Endothelial cell of umbilical vein (primary cell): ENCODE measurements at regions not wholly inside any gene's neighbourhood (a gene's known extent, or its start where the extent isn't known, plus 50 kb on each side); places are given as distances from the start of the nearest gene placed in this dataset.

Experiments
- BruUV-seq: library from RNA; stranded (reverse); fragments of 400-500 nt; replicated peaks from 2 replicates; lab custom pipeline; 2021; lab: Mats Ljungman, UMichigan
- CTCF ChIA-PET: fragments of 300-600, 350-600 bp; sonication (Branson Sonifier 250); formaldehyde crosslinking; loops from one replicate; lab custom pipeline; 2021; ENCODE audit warnings: antibody characterized with exemption, inconsistent platforms; lab: Charles Lee
- POLR2A ChIA-PET: fragments of 300-600, 350-600 bp; sonication (Branson Sonifier 250); formaldehyde crosslinking; loops from one replicate; lab custom pipeline; 2021; ENCODE audit warnings: antibody characterized with exemption, inconsistent platforms; lab: Charles Lee
- DNase-seq: peaks from one replicate; pipeline ENCODE4 v3.0.0-alpha.2; 2011; ENCODE audit warnings: low read depth, low spot score
- FAIRE-seq: peaks from 2 replicates; lab custom pipeline; 2011; peaks lifted over from hg19 to GRCh38; lab: Jason Lieb, UNC
- H2AFZ ChIP-seq: 2 replicates; pipeline ENCODE4 v1.6.0; 2012; ENCODE audit warnings: low read depth, low read length, control low read depth, inconsistent platforms
- H3K27ac ChIP-seq: 2 replicates; pipeline ENCODE4 v1.5.1; 2011; ENCODE audit warnings: low read depth, mild to moderate bottlenecking, control low read depth, low read length, moderate library complexity; ENCODE audit not compliant: insufficient read depth
- H3K27me3 ChIP-seq, 2 experiments: 2 replicates each; pipeline versions ENCODE4 v1.6.0 to v1.6.1; 2011; ENCODE audit warnings: low read length in 2 of 2, mixed read lengths in 1 of 2; ENCODE audit not compliant: control insufficient read depth in 2 of 2, insufficient read depth in 2 of 2
- H3K36me3 ChIP-seq, 2 experiments: 2 replicates in 1 of 2; 3 replicates in 1 of 2; pipeline ENCODE4 v1.5.1; 2011; ENCODE audit warnings: low read length in 2 of 2, mild to moderate bottlenecking in 1 of 2, moderate library complexity in 1 of 2; ENCODE audit not compliant: control insufficient read depth in 2 of 2, insufficient read depth in 2 of 2; ENCODE audit errors: extremely low read depth in 1 of 2
- H3K4me1 ChIP-seq: 3 replicates; pipeline ENCODE4 v1.5.1; 2011; ENCODE audit warnings: mild to moderate bottlenecking, low read length; ENCODE audit not compliant: control insufficient read depth, insufficient read depth; ENCODE audit errors: extremely low read depth
- H3K4me2 ChIP-seq: 2 replicates; pipeline ENCODE4 v1.6.1; 2011; ENCODE audit warnings: low read length, control low read depth, mixed read lengths; ENCODE audit not compliant: insufficient read depth
- H3K4me3 ChIP-seq, 3 experiments: fragments of 200-600 bp in 1 of 3; sonication (generic), shearing (Covaris generic) in 1 of 3; replicated peaks in 1 of 3; 2 replicates each; pipeline ENCODE4 v1.5.1; 2011 to 2016; ENCODE audit warnings: control low read depth in 3 of 3, low read length in 3 of 3, mild to moderate bottlenecking in 2 of 3, inconsistent platforms in 1 of 3, low read depth in 1 of 3, moderate library complexity in 1 of 3; ENCODE audit not compliant: insufficient read depth in 1 of 3
- H3K79me2 ChIP-seq: 2 replicates; pipeline ENCODE4 v1.6.0; 2012; ENCODE audit warnings: low read length, inconsistent platforms; ENCODE audit not compliant: control insufficient read depth, insufficient read depth
- H3K9ac ChIP-seq: replicated peaks from 2 replicates; pipeline ENCODE3; 2011; ENCODE audit warnings: low read length, control low read depth; ENCODE audit not compliant: insufficient read depth; ENCODE audit errors: extremely low read depth
- H3K9me1 ChIP-seq: replicated peaks from 3 replicates; pipeline ENCODE4 v1.6.0; 2011; ENCODE audit warnings: mild to moderate bottlenecking, low read length; ENCODE audit not compliant: control insufficient read depth, insufficient read depth; ENCODE audit errors: extremely low read depth
- H3K9me3 ChIP-seq: replicated peaks from 2 replicates; pipeline ENCODE4 v1.5.1; 2012; ENCODE audit warnings: low read length, inconsistent platforms; ENCODE audit not compliant: control insufficient read depth, insufficient read depth
- H4K20me1 ChIP-seq: replicated peaks from 2 replicates; pipeline ENCODE3; 2011; ENCODE audit warnings: mild to moderate bottlenecking, low read length; ENCODE audit not compliant: control insufficient read depth, insufficient read depth; ENCODE audit errors: extremely low read depth
- EZH2 ChIP-seq: IDR thresholded peaks from 2 replicates; pipeline ENCODE4 v1.6.1; 2012; ENCODE audit warnings: borderline replicate concordance, low read depth, mild to moderate bottlenecking, moderate library complexity, low read length, inconsistent platforms; ENCODE audit not compliant: severe bottlenecking
- FOS ChIP-seq: IDR thresholded peaks from 2 replicates; pipeline ENCODE4 v1.6.1; 2011; ENCODE audit warnings: mild to moderate bottlenecking, low read length, moderate library complexity, borderline replicate concordance; ENCODE audit not compliant: insufficient read depth
- GATA2 ChIP-seq: IDR thresholded peaks from 2 replicates; pipeline ENCODE4 v1.7.0; 2011; ENCODE audit warnings: low read depth, mild to moderate bottlenecking, moderate library complexity, mixed read lengths, low read length; ENCODE audit not compliant: insufficient read length, insufficient read depth
- JUN ChIP-seq: IDR thresholded peaks from 2 replicates; pipeline ENCODE4 v1.6.1; 2011; ENCODE audit warnings: borderline replicate concordance, low read depth; ENCODE audit not compliant: insufficient read length, insufficient read depth
- MYC ChIP-seq: IDR thresholded peaks from one replicate; pipeline ENCODE4 v1.6.1; 2011; ENCODE audit warnings: mild to moderate bottlenecking, low read depth, low read length
- POLR2A ChIP-seq: IDR thresholded peaks from 2 replicates; pipeline ENCODE4 v1.6.1; 2012; ENCODE audit warnings: low read depth, mild to moderate bottlenecking, control low read depth, low read length
- POLR2AphosphoS5 ChIP-seq: IDR thresholded peaks from 2 replicates; pipeline ENCODE4 v1.6.1; 2012; ENCODE audit warnings: low read depth, mild to moderate bottlenecking, control low read depth, low read length, moderate library complexity; ENCODE audit not compliant: insufficient read depth
- dilution Hi-C: fragments of 300-500 bp; cut with MboI; formaldehyde crosslinking; loops from one replicate; pipeline ENCODE4 v1.15.0; 2019; ENCODE audit warnings: low sequenced_read_pairs; ENCODE audit not compliant: extremely low pct_ligation_motif_present
- intact Hi-C: fragments of 100-400 bp; cut with micrococcal nuclease; formaldehyde crosslinking; loops from one replicate; pipeline ENCODE4 v1.10.0; 2022
- TF ChIP-seq, protein P1 (sequence below), 2 donors: IDR thresholded peaks; 1 replicate in 1 of 2; 2 replicates in 1 of 2; pipeline ENCODE4 v1.5.1; 2011; ENCODE audit warnings: low read length in 2 of 2, mild to moderate bottlenecking in 2 of 2, moderate library complexity in 2 of 2, control low read depth in 1 of 2, inconsistent platforms in 1 of 2, low read depth in 1 of 2; ENCODE audit not compliant: insufficient read depth in 1 of 2; ENCODE audit errors: extremely low read depth in 1 of 2
- TF ChIP-seq, protein P2 (sequence below): IDR thresholded peaks from 2 replicates; pipeline ENCODE4 v1.6.1; 2011; ENCODE audit not compliant: insufficient read depth, insufficient read length

DNA sequence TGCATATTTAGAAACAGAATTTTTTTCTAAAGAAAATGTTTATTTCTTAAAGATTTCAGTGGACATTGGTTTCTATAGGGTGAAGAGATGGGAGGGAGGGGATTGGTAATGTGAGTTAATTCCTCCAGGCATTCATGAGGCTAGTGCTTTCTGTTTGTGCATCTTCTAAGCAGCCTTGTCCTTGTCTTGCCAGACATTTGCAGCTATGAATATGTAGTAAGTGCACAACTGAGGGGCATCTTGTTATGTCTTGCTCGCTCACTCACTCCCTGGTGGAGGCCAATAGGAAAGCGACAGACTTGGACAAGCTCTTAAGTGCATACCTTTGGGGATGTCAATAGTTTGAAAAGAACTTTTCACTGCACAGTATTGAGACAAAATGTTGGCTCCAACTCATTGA is 92.5 kb upstream of the ATP10A start:
- CTCF ChIA-PET, result no interaction called here
- no peak for DNase-seq
- H3K27ac ChIP-seq, result no peak overlapping the region
- H3K4me3 ChIP-seq, result no peak overlapping the region
- H3K9ac ChIP-seq, result no peak overlapping the region
- no peaks in the 10 kb centered on the region for H3K9me1 ChIP-seq
- TF ChIP-seq POLR2A, result no peak
- TF ChIP-seq POLR2AphosphoS5, result no peak
- TF ChIP-seq EZH2, result no peak
- TF ChIP-seq, protein P1, sequence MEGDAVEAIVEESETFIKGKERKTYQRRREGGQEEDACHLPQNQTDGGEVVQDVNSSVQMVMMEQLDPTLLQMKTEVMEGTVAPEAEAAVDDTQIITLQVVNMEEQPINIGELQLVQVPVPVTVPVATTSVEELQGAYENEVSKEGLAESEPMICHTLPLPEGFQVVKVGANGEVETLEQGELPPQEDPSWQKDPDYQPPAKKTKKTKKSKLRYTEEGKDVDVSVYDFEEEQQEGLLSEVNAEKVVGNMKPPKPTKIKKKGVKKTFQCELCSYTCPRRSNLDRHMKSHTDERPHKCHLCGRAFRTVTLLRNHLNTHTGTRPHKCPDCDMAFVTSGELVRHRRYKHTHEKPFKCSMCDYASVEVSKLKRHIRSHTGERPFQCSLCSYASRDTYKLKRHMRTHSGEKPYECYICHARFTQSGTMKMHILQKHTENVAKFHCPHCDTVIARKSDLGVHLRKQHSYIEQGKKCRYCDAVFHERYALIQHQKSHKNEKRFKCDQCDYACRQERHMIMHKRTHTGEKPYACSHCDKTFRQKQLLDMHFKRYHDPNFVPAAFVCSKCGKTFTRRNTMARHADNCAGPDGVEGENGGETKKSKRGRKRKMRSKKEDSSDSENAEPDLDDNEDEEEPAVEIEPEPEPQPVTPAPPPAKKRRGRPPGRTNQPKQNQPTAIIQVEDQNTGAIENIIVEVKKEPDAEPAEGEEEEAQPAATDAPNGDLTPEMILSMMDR (IDR thresholded peaks at IDR 0.05; ENCODE audit: extremely low read depth in 1 of 2, insufficient read depth in 1 of 2, low read depth in 1 of 2, low read length in 2 of 2), result no peak
- no peak for TF ChIP-seq JUN
- TF ChIP-seq FOS, result no peak
- TF ChIP-seq GATA2, result no peak
- TF ChIP-seq, protein P2, sequence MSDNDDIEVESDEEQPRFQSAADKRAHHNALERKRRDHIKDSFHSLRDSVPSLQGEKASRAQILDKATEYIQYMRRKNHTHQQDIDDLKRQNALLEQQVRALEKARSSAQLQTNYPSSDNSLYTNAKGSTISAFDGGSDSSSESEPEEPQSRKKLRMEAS, result no peak
- no peak for TF ChIP-seq MYC
- H3K79me2 ChIP-seq, result no peaks in the 10 kb centered on the region
- H3K27me3 ChIP-seq, result no peaks in the 10 kb centered on the region
- H4K20me1 ChIP-seq, result no peaks in the 10 kb centered on the region
- H3K4me1 ChIP-seq, result no peaks in the 10 kb centered on the region
- FAIRE-seq, result no peak
- intact Hi-C loops (no loop called here), dilution Hi-C loops (no loop called here)
- BruUV-seq, result no TSS peak
- no peak overlapping the region for H2AFZ ChIP-seq
- POLR2A ChIA-PET, result no interaction called here
- peaks cover 10% of the 10 kb centered on the region for H3K9me3 ChIP-seq
- no peaks in the 10 kb centered on the region for H3K36me3 ChIP-seq
- no peak overlapping the region for H3K4me2 ChIP-seq
